ENCODE measurements at regions not wholly inside any gene's neighbourhood (a gene's known extent, or its start where the extent isn't known, plus 50 kb on each side); places are given as distances from the start of the nearest gene placed in this dataset.
"Not testable (repeated sequence)": the region's sequence is repeated elsewhere in the genome, so short reads cannot be mapped to it uniquely, and the experiment has no call there.

DNA sequence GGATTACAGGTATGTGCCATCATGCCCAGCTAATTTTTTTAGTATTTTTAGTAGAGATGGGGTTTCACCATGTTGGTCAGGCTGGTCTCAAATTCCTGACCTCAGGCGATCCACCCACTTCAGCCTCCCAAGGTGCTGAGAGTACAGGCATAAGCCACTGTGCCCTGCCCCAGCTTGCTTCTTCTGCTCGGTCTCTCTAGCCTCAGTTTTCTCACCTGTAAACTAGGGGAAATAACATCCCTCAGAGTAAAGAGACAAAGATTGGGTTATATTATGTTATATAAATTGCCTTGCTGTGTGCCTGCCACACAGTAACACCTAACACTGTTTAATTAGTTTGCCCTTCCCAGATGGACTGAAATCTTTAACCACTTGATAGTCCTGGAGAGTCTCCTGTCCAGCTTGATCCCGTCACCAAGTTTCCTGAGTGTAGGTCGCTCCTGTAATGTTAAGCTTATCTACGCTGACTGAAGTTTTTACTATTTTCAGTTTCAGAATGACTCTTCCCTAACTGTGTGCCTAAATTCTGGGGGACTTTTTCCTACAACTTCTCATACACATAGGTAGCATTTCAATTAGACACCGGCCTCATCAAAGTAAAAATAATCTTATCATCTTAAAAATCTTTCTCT lies 412.7 kb upstream of the TENM3 start:
- no peak for DNase-seq

DNA sequence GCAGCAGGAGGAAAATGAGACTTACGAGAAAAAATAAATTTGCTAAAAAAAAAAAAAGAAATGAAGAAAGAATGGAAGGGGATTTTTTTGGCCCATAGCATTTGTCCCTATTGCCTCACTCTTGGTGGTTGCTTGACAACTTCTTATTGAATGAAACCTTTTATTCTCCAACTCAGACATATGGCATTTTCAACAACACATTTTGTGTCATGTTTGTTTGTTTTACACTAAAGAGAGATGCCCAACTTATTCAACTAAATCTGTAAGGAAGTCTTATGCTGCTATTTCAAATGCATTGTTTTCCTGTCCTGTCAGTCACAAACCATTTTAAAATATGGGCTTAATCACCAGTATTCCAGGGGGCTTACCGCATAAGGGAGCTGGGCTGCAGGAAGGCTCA lies 409.1 kb upstream of the TENM3 start:
- no peak for DNase-seq

DNA sequence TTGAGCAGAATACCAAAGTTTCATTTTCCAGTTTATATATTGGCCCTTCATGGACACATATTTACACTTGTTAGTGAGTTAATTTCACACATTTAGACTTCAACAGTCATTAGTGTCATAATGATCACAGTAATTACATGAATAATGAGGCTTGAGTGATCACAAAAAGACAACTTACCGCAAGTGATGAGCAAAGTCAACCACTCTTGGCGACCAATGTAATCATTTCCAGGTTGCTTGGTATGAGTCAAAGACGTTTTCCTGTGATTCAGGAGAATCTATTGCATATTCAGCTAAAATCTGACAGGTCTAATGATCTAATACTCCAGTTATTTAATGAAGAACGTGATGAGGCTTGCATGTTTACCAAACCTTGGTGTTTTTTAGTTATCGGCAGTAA lies 407.9 kb upstream of the TENM3 start:
- DNase-seq, result no peak

DNA sequence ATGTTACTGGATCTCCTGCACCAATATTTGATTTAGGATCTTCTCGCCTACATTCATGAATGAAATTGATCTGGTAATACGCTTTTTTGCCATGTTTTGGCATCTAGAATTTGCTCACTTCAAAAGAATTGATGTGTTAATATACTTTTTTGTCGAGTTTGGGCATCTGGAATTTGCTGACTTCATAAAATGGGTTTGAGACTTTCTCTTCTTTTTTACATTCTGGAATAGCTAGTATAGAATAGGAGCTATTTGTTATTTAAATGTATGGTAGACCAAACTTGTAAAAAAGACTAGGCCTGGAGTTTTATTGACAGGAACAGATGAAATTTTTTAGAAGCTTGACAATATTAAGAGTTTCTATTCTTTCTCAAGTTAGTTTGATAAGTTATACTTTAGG lies 404.9 kb upstream of the TENM3 start:
- DNase-seq, result no peak

DNA sequence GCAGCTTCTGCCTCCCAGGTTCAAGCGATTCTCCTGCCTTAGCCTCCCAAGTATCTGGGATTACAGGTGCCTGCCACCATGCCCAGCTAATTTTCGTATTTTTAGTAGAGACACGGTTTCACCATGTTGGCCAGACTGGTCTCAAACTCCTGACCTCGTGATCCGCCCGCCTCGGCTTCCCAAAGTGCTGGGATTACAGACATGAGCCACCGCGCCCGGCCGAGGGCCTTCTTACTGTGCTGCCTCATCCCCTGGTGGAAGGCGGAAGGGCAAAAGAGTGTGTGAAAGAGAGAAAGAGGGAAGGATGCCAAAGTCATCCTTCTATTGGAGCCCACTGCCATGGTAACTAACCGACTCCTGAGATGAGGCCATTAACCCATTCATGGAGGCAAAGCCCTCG lies 399.4 kb upstream of the TENM3 start:
- DNase-seq, result not testable (repeated sequence)

DNA sequence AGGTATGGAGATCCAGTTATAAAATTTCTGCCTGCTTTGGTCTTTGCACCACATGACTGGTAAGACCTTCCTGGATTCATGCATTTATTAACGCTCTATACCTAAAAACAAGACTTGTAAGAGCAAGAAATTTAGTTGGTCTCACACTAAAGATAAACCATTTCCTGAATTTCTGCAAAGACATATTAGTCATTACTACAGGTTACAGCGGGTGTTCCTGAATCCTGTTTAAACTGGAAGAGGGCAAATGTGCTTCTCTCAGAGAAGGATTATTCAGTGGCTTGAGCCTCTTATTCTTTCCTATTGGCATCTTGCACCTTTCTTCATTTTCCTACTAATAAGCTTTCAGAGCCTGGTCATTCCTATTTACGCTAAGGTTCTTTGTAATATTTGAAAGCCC lies 397.6 kb upstream of the TENM3 start:
- DNase-seq, result no peak

DNA sequence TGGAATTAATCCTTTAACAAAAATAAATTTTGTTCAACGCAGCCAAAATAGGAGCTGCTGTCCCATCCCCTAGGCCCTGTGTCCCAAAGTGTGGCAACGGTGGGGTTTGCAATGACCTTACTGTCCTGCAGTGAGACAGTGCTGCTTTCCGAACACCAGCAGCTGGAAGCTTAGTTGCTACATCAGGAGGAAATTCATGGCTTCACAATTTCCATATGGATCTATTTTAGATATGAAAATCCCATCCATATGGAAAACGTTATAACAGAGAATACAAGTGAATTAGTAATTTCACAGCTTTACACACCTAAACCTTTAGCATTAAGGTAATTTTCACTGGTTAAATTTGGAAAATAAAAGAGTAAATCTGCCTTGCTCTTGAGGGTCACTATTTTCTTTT lies 396.3 kb upstream of the TENM3 start:
- DNase-seq, result no peak

DNA sequence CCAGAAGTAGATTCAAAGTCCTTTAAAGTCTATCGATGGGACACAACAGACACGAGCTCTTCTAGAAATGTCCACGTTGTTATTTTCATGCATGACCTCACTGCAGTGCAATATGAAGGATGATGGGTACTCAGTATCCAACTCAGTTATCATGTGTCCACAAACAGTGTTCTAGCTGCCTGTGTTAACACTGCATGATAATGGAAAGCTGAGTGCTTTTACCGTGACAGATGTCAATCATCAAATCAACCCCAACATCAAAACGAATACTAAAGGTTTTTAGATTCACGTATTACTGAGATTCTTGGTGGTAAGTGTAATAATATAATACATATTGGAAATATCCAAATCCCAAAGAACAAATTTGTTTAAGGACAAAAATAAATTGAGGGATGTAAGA lies 394.8 kb upstream of the TENM3 start:
- DNase-seq, result no peak

DNA sequence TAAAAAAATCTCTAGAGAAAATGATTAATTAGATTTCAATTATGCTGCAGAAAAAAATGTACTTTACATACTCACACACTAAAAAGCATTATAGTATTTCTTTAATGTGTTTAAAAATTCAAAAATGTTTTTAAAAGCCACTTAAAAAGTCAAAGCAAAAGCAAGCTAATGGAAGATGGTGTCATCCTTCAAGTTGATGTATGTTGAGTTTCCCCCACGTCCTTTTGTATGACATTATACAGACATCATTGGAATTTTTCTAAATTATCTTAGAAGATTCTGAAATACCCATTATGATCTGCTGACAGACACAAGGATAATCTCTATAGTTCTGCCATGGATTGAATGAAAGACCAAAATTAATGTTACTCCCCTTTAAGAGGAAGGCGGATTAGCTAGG lies 393.7 kb upstream of the TENM3 start:
- no peak for DNase-seq

DNA sequence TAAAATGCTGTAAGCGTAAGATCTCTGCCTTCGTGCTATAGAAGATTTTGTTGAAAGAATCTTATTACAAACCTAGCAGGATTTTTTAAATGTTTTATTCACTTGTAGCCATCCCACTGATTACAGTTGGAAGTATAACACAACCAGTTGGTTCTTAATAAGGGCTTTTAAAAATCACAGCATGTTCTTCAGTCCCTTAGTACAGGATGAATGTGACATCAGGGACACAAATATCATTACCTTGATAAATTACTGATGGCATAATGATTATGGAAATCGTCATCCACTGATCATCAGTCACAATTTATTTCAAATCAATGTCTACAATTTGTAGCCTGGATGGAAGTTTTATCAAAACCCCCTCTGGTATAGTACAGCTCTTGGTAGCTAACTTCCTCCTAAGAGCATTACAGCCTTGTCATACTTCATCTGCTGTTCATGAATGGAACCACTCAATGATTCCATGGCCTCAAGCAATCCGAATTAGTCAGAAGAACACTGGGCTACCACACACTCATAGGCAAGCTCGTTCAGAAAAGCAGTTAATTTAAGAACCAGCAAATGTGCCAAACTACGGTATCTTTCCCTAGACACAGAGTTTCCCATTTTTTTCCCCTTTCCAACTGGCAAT lies 389.2 kb upstream of the TENM3 start:
- DNase-seq, result no peak

DNA sequence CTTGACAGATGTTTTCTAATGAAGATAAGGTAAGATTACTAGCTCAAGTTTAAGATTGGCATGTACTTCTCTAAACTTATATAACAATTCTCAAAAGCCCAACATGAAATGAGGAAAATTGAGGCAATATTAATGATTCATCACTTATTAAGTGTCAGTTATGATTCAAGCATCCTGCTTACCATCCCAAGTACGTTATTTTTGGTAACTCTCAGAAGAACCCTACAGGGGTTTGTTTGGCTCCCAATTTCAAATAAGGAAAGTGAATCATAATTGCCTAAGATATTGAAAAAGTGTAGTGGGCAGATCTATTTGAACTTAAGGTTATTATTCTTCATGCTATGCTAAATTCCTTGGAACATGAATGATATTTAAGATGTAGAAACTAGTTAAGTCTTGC lies 387.9 kb upstream of the TENM3 start:
- no peak for DNase-seq

DNA sequence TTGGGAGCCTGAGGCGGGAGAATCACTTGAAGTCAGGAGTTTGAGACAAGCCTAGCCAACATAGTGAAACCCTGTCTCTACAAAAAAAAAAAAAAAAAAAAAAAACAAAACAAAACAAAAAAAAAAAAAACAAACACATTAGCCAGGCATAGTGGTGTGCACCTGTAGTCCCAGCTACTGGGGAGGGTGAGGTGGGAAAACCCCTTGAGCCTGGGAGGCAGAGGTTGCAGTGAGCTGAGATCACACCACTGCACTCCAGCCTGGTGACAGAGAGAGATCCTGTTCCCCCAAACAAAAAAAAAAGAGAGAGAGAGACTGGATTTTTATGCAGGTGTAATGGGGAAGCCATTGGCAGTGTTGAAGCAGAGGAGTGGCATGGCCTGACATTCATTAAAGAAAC lies 385.7 kb upstream of the TENM3 start:
- not testable (repeated sequence) for DNase-seq

DNA sequence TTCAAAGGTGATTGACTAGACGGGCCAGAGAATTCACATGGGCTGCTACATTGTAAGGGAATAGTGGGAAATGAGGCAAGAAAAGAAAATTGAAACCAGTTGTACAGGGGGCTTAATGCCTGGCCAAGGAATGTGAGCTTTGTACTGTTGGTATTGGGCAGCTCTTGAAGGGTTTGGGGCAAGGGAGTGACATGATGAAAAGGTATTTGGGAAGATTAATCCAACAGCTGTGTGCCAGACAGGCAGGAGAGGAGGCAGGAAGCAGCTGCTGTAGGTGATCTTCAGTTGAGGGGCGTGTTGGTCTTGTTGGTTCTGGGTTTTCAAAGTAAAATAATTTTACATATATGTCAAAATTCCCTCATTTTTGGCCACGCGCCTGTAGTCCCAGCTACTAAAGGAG lies 384.5 kb upstream of the TENM3 start:
- DNase-seq, result no peak

DNA sequence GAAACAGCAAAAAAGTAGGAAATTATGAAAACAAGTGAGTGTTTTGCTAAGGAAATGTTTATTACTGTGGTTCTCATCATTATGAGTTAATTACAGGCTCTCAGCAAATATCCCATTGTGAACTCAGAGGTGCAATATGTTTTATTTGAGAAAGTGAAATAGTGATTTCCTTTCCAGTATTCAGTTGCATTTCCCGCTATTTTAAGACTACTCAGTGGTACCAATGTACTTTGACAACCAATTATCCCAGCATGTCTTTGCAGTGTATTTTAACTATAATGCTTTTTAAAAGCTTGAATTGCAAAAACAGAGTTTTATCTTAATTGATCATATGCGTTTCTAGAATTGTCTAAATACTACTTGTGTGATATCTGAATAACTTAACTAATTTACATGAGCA lies 383.8 kb upstream of the TENM3 start:
- DNase-seq, result no peak

DNA sequence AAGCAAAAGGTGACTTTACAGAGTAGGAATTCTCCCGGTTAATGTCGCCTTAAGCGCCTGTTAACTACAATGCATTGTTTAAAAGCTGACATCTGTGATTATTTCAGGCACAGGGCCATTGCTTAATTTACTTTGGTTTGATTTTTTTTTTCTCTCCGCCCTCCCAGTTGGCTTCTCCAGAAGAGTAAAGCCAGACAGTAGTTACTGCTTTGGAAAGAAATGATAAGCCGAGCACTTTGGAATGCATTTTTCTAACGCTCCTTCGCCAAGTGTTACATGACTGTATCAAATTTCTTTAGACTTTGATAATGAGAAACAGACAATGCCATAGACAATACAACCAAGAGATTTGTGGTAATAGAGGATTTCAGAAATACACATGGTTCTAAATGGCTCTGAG lies 383.0 kb upstream of the TENM3 start:
- DNase-seq, result no peak

DNA sequence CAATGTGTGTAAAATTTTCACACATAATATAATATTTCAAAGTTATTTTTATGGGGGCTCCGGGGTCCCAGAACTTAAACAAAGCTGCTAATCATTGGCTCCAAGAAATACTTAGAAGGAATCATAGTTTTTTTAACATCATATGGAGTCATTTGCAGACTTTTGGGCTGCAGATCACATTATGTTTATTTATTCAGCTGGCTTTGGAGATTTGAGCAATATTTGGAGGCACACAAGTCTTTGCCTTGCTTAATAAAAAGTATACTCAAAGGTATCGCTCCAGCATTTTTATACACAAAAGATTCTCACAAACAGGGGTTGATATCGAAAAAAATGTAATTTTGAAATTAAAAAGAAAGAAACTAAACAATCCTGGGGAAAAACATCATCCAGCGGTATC lies 382.5 kb upstream of the TENM3 start:
- no peak for DNase-seq

DNA sequence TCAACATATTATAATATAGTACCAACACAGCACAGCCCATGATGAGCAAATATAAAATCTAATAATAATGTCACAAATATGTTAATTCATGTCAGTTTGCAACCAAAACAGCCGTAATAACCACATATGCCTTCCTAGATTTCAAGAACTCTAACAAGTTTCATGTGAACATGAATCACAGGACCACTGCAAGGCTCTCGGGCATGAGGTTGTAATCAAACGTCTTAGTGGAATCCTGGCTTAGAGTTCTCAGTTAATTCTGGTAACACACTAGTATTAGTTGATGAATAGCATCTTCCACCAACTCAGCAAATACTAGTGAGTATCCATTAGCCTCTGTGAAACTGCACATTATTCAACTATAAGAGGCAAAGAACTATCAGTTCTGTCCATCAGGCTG lies 379.3 kb upstream of the TENM3 start:
- no peak for DNase-seq

DNA sequence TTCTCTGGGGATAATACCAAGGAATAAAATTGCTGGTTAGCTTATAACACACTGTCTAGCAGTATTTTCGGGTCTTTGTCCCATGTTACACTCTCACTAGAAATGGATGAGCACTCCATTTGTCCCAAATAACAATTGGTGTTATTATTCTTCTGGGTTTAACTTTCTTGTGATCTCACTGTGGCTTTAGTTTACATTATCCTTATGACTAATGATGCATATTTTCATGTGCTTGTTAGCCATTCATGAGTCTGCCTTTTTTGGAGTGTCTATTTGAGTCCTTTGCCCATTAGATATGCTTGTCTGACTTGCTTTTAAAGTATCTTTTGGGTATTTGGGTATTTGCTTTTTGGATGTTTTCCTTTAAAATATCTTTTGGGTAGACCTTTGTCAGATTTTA lies 372.9 kb upstream of the TENM3 start:
- DNase-seq, result no peak

DNA sequence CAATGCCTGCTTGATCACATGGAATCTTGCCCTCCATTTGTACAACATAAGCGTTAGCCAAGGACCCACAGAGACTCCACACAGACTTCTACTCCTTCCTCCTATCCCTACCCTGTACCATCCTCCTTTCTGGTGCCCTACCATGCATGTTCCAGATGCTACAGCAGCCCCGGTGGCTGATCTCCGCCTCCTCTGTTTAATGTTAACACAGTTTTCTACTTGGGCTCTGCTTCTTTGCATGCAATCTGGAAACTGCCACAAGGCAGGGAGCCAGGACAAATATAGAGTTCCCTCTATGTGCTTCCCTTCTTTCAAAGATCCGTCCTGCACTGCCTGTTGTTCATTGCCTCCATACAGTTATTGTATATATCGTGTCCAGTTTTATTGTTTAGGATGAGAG lies 368.6 kb upstream of the TENM3 start:
- DNase-seq, result no peak

DNA sequence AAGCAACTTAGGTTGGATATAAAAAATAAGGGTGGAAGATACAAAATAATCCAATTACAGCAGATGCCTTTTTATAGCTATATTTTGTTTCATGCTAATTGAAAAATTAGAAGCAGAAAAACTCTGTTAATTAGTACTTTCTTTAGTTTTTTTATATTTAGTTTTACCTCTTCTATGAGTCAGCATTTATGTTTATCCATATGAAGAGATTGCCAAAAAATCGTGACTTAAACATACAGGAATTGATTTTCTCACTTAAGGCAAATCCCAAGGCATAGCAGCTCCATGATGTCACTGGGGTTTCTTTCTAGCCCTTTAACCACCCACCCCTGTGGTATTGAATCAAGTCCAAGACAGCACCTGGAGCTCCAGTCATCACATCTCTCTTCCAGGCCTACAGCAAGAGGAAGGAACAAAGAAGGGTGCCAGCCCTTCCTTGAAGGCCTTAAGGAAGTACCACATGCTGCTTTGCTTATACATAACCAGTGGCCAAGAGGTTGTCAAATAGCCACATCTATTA lies 365.8 kb upstream of the TENM3 start:
- no peak for DNase-seq

DNA sequence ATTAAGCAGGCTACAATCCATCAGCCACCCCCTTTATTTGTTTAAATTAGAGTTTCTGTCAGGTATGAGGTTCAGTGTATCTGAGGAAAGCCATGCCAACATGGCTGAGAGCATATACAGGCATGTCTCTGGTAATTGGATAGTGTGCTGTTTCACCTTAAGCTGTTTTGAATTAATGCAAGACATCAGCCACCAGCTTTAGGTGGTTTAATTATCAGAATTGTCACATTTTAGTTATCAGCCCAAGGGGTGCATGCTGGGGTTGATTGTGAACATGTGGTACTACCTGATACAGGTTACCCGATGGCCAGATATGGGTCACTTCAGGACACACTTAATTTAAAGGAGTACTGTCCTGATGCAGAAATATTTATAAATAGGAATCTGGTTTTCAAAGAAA lies 353.2 kb upstream of the TENM3 start:
- no peak for DNase-seq

DNA sequence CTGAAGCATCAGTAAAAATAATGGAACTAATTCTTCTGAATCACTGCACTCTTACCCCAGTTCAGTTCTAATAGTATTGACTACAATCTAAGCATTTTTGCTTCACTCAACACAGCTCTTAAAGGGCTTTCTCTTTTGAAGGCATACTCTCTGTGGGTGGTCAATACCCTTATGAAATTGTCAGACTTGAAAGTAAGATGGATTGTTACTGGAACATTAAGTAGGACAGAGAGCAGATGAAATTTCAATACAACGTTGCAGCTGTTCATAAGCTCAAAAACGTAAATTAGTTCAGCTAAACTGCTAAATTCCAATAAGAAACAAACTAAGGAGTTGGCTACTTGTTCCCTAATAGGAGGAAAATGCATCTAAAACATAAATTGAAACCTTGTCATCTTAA lies 352.3 kb upstream of the TENM3 start:
- DNase-seq, result no peak

DNA sequence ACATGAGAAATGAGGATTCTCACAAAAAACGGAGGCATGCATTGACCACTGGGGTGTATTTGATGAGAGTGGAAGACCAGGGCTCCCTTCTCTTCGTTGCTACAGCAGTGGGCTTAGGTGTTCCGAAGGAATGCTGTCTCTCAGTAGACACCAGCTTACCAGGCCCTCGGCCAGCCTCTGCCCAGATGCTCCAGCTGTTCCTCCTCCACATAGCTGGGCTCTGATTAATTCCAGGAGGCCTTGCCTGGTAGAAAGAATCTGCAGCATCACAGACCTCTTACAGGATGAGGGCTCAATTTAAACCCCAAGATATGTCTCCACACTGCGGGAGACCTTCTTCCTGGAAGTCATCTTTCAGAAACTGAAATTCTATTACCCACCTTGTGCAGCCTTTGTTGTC lies 346.6 kb upstream of the TENM3 start:
- no peak for DNase-seq

DNA sequence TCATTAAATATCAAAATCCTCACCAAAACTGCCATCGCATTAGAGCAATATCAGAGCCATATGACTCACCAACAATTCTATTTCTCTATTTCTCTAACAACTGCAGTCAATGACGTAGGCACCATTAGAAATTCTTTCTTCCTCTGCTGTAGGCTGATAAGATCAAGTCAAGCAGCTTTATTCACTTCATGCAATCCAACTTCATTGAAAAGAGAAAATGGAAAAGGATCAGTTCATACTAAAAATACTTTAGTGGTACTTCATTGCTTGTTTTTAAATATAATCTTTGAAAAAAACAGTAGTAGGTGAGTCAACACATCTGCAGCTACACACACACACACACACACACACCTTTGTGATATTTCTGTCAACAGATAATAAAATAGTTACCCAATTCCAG lies 345.3 kb upstream of the TENM3 start:
- no peak for DNase-seq

DNA sequence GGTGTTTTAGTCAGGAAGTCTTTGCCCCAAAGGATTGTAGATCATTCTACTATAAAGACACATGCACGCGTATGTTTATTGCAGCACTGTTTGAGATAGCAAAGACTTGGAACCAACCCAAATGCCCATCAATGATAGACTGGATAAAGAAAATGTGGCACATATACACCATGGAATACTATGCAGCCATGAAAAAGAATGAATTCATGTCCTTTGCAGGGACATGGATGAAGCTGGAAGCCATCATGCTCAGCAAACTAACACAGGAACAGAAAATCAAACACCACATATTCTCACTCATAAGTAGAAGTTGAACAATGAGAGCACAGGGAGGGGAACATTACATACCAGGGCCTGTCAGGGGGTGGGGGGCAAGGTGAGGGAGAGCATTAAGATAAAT lies 340.8 kb upstream of the TENM3 start:
- DNase-seq, result not testable (repeated sequence)
